ENCODE measurements at regions not wholly inside any gene's neighbourhood (a gene's known extent, or its start where the extent isn't known, plus 50 kb on each side); places are given as distances from the start of the nearest gene placed in this dataset.

DNA sequence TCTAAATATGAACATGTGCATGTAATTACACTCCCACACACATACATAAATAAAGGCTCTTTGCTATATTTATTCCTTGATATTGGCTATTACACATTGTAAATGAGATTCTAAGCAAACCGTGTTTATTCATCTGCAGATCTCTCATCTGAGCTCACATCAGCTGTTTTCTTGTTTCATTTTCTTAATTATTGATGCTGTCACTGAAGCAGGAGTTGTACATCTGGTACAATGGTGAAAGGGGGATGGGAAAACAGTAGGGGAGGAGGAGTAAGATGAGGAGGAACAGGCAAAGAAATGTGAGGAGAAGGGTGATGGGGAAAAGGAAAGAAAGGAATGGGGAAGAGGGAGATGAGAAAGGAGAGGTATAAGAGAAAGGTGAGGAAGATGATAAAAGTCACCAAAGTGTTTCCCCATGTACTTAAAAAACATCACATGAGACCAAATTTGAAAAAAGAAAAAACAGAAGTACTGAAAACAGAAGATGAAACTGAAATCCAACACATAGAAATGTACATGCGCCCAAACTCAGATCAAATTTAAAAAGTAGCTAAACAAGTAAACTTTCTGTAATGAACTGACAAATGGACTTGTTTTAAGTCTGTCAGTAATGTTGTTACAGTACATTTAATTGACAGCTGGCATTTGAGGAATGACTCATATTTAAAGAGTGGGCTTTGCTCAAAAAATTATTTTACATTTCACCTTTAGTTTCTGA lies 472.2 kb downstream of the ARL4A start:
- no peak for FAIRE-seq

- FAIRE-seq = no peak
These were observed 473.7 kb downstream of the ARL4A start for GRCh38 chr7:13161125-13161524.

- FAIRE-seq = no peak
These were observed 478.4 kb downstream of the ARL4A start for GRCh38 chr7:13165854-13166253.

- FAIRE-seq = no peak
These were observed 479.4 kb downstream of the ARL4A start for GRCh38 chr7:13166801-13167200.

DNA sequence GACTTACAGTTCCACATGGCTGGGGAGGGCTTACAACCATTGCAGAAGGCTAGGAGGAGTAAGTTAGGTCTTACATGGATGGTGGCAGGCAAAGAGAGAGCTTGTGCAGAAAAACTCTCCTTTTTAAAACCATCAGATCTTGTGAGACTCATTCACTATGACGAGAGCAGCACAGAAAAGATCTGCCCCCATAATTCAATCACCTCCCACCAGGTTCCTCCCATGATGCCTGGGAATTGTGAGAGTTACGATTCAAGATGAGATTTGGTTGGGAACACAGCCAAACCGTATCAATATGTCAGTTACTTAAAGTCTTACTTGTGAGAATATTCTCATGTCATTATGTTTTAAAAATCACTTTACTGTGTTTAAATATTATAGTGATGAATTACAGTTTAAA lies 481.9 kb downstream of the ARL4A start:
- no peak for FAIRE-seq

DNA sequence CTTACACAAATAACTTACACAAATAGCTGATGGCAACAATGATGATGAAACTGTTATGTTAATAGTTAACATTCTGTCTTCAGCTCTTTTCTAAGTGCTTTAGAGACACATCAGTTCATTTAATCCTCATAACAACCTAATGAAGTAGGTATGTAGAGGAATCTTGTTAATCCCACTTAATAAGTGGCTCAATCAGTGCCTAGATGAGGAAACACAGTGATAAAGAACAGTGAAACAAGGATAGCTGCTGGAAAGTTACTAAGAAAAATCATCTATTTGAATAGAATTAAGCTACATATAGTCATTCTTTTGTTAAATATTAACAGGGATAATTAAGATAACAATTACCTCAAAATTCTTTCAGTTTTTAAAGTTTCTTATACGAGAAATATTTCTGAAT lies 487.6 kb downstream of the ARL4A start:
- peak; percentile 23 for FAIRE-seq

DNA sequence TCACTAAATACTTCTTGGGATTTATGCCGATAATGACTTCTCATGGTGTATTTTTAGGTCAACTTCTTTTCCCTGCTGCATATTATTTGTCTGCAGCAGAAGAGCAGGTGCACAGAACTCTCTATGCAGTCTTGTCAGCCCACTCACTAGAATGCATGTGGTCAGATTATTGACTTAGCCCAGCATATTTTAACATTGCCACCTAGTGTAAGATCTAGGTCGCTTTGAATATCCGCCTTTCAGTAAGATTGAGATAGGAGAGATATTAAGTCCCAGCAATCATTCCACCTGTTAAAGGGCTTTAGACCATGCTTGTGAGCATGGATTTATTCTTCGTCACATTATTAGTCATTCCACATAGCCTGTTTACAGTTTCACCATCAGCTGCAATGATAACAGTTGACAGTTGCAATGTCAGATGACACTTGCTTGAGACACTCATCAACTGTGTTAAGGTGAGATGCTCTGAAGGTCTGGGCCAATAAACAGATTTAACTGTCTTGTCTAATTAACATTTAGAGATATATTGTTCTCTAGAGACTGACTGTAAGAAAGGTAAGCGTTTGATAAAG lies 491.7 kb downstream of the ARL4A start:
- FAIRE-seq = no peak

- no peak for FAIRE-seq
These were observed 492.5 kb downstream of the ARL4A start for GRCh38 chr7:13179775-13180523.

GRCh38 chr7:13181216-13181615 lies 493.8 kb downstream of the ARL4A start:
- no peak for FAIRE-seq

- no peak for FAIRE-seq
These were observed 497.7 kb downstream of the ARL4A start for GRCh38 chr7:13185139-13185538.

DNA sequence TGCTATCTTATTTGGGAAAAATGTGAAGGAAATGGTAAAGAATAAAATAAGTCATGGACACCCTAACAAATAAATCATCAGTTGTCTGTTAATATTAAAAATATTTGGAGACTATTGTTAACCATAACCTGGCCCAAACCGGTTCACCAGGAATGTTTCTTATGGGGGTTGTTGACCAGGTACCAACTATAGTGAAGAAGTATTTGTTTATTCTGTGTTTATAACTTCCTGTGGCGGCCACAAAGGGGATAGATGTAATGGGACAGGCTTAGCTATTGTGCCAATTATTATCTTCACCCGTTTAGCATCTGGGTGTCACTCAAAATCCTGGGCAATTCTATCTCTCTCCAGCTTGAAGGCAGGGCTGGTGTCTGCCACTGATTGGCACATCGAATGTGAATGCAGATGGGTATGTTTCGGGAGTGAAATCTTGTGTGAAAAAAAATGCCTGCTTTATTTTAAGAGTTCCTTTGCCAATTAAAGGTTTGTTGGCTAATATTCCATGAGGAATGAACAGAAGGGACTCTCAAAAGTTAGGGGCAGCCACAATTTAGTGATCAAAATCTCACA lies 500.9 kb downstream of the ARL4A start:
- no peak for FAIRE-seq

- no peak for FAIRE-seq
These were observed 501.5 kb downstream of the ARL4A start for GRCh38 chr7:13188922-13189321.

GRCh38 chr7:13189668-13190067 lies 502.2 kb downstream of the ARL4A start:
- no peak for FAIRE-seq

GRCh38 chr7:13197501-13197900 lies 510.1 kb downstream of the ARL4A start:
- FAIRE-seq = no peak

DNA sequence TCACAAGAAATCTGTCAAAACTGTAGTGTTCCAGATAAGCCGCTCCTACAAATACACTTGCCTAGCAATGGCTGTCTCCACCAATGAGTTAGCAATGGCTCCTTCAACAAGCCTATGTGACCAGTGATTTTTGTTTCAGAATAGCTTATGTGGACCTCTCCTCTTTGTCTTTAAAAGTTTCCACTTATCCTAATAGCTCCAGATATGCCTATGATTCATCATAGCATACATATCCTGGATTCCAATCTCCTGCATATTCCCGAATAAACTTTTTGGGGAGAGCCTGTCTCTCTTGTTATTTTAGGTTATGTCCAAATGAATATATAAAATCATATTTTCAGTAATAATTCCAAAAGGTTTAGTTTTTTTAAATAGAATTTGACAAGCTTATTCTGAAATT lies 510.6 kb downstream of the ARL4A start:
- no peak for FAIRE-seq

- FAIRE-seq = no peak
These were observed 511.3 kb downstream of the ARL4A start for GRCh38 chr7:13198727-13199126.

GRCh38 chr7:13201628-13202027 lies 514.2 kb downstream of the ARL4A start:
- no peak for FAIRE-seq

DNA sequence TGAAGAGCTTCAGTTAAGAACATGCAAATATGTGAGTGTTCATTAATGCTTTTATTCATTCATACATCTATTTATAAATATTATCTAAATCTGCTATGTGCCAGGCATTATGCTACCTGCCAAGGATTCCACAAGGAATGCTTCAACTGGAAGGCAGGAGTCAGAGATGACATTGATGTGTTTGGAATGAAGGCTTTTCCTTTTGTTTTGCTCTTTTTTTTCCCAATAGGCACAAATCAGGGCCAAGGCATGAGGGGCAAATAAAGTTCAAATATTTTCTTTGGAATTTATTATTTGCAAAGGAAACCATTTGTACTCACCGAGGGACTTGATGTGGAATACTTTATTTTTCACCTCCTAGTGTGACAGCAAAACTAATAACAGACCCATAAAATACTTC lies 530.3 kb downstream of the ARL4A start:
- no peak for FAIRE-seq

- no peak for FAIRE-seq
These were observed 537.6 kb downstream of the ARL4A start for GRCh38 chr7:13225068-13225467.

GRCh38 chr7:13226385-13226784 lies 539.0 kb downstream of the ARL4A start:
- no peak for FAIRE-seq

GRCh38 chr7:13231216-13231615 lies 543.8 kb downstream of the ARL4A start:
- FAIRE-seq = no peak

GRCh38 chr7:13235436-13235835 lies 548.0 kb downstream of the ARL4A start:
- no peak for FAIRE-seq

GRCh38 chr7:13236026-13236425 lies 548.6 kb downstream of the ARL4A start:
- FAIRE-seq = no peak

GRCh38 chr7:13240349-13240748 lies 552.9 kb downstream of the ARL4A start:
- FAIRE-seq = no peak
